ENCODE measurements at regions not wholly inside any gene's neighbourhood (a gene's known extent, or its start where the extent isn't known, plus 50 kb on each side); places are given as distances from the start of the nearest gene placed in this dataset.

- Histone ChIP-seq H3K36me3 (ENCODE audit: control insufficient read depth, insufficient read depth, low read length) (no peaks in the 10 kb centered on the region), H3K27ac (ENCODE audit: low read depth, low read length) (no peak overlapping the region), H3K27me3 (ENCODE audit: control insufficient read depth, insufficient read depth, low read length, poor library complexity, severe bottlenecking) (peaks cover 100% of the 10 kb centered on the region), H3K4me3 (ENCODE audit: low read length) (no peak overlapping the region), H3K9me3 (ENCODE audit: control insufficient read depth, low read length) (peaks cover 10% of the 10 kb centered on the region), H3K4me1 (ENCODE audit: control insufficient read depth, insufficient read depth, low read length) (peaks cover 6% of the 10 kb centered on the region), H3K9ac (ENCODE audit: extremely low read depth, low read length, poor library complexity, severe bottlenecking) (no peak overlapping the region)
- Mint-ChIP-seq H3K36me3 (ENCODE audit: low read depth) (no peaks in the 10 kb centered on the region), H3K4me3 (no peak overlapping the region), H3K9me3 (peaks cover 8% of the 10 kb centered on the region), H3K27ac (no peak overlapping the region), H3K4me1 (peaks cover 52% of the 10 kb centered on the region), H3K27me3 (ENCODE audit: insufficient read depth) (peaks cover 97% of the 10 kb centered on the region)
- TF ChIP-seq CTCF (conservative IDR thresholded peaks at IDR 0.05): no peak
- DNase-seq: no peak
- WGBS, 2 experiments (ENCODE audit: insufficient coverage in 1 of 2, insufficient read length in 1 of 2): 91 to 96% methylated on average over 4 to 6 of the region's 6 CpGs
These were observed 78.1 kb upstream of the OLFM4 start for GRCh38 chr13:52950436-52950956.

DNA sequence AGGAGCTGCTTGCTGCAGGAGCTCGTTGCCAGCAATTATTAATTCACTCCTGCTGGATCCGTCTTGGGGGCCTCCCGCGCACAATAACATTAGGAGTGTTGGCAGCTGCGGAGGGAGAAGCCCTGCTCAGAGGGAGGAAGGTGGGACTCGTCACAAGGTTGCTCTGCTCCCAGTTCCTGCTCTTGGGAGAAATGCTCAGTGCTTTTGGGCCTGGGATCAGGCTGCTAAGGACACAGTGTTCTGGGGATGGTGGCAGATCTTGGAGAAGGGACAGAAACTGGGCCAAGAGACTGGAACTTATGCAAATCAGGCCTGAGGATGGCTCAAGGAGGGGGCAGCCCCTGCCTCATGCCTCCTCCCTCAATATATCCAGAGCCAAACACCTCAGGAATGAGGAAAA is 78.9 kb upstream of the OLFM4 start:
- no peaks in the 10 kb centered on the region for H3K36me3 Mint-ChIP-seq (ENCODE audit: low read depth)
- Histone ChIP-seq H3K9me3 (ENCODE audit: control insufficient read depth, low read length) (peaks cover 11% of the 10 kb centered on the region), H3K4me3 (ENCODE audit: low read length) (no peak overlapping the region), H3K4me1 (ENCODE audit: control insufficient read depth, insufficient read depth, low read length) (peaks cover 6% of the 10 kb centered on the region), H3K27ac (ENCODE audit: low read depth, low read length) (no peak overlapping the region), H3K36me3 (ENCODE audit: control insufficient read depth, insufficient read depth, low read length) (no peaks in the 10 kb centered on the region), H3K27me3 (ENCODE audit: control insufficient read depth, insufficient read depth, low read length, poor library complexity, severe bottlenecking) (peaks cover 100% of the 10 kb centered on the region), H3K9ac (ENCODE audit: extremely low read depth, low read length, poor library complexity, severe bottlenecking) (no peak overlapping the region)
- peak overlapping the region; percentile 46 for H3K27ac Mint-ChIP-seq
- DNase-seq: no peak
- H3K4me1 Mint-ChIP-seq: peaks cover 45% of the 10 kb centered on the region
- peaks cover 10% of the 10 kb centered on the region for H3K9me3 Mint-ChIP-seq
- H3K4me3 Mint-ChIP-seq: no peak overlapping the region
- TF ChIP-seq CTCF (conservative IDR thresholded peaks at IDR 0.05): no peak
- H3K27me3 Mint-ChIP-seq (ENCODE audit: insufficient read depth): peaks cover 99% of the 10 kb centered on the region
- 81 to 88% methylated on average over 4 to 6 of the region's 6 CpGs for WGBS, 2 experiments (ENCODE audit: insufficient coverage in 1 of 2, insufficient read length in 1 of 2)

DNA sequence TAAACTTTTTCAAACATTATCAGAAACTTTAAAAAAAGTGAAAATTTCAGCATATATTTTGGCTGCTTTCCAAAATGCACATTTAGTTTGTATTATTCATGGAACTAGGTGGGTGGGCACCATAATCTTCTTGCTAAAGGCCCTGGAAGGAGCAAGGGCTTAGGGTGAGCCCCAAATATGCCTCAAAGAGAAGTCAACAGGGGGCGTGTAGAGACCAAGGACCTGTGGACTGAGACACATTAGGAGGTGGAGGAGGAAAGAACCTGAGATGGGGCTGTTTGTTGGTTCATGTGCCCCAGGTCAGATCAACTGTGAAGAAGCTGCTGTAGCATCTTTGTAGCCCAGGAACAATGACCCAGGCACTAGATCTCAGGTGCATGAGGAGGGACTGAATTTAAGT is 79.6 kb upstream of the OLFM4 start:
- H3K27me3 Mint-ChIP-seq (ENCODE audit: insufficient read depth): peaks cover 98% of the 10 kb centered on the region
- H3K36me3 Mint-ChIP-seq (ENCODE audit: low read depth): no peaks in the 10 kb centered on the region
- no peak overlapping the region for H3K4me3 ChIP-seq (ENCODE audit: low read length)
- no peaks in the 10 kb centered on the region for H3K36me3 ChIP-seq (ENCODE audit: control insufficient read depth, insufficient read depth, low read length)
- H3K9ac ChIP-seq (ENCODE audit: extremely low read depth, low read length, poor library complexity, severe bottlenecking): no peak overlapping the region
- peaks cover 6% of the 10 kb centered on the region for H3K4me1 ChIP-seq (ENCODE audit: control insufficient read depth, insufficient read depth, low read length)
- no peak for DNase-seq
- peak; percentile 18 for TF ChIP-seq CTCF (conservative IDR thresholded peaks at IDR 0.05)
- 77 to 100% methylated on average over 1 of the region's 1 CpG for WGBS, 2 experiments (ENCODE audit: insufficient coverage in 1 of 2, insufficient read length in 1 of 2)
- peaks cover 11% of the 10 kb centered on the region for H3K9me3 ChIP-seq (ENCODE audit: control insufficient read depth, low read length)
- peaks cover 10% of the 10 kb centered on the region for H3K9me3 Mint-ChIP-seq
- H3K27ac Mint-ChIP-seq: no peak overlapping the region
- no peak overlapping the region for H3K4me3 Mint-ChIP-seq
- peaks cover 100% of the 10 kb centered on the region for H3K27me3 ChIP-seq (ENCODE audit: control insufficient read depth, insufficient read depth, low read length, poor library complexity, severe bottlenecking)
- peaks cover 40% of the 10 kb centered on the region for H3K4me1 Mint-ChIP-seq
- no peak overlapping the region for H3K27ac ChIP-seq (ENCODE audit: low read depth, low read length)
